Peyer's patch (tissue), 4 donors: ENCODE measurements at regions not wholly inside any gene's neighbourhood (a gene's known extent, or its start where the extent isn't known, plus 50 kb on each side); places are given as distances from the start of the nearest gene placed in this dataset.

Experiments
- CTCF ChIP-seq, 6 experiments: fragments of 450-650 bp in 4 of 6; fragments of 200-600 bp in 2 of 6; sonication (generic) in 1 of 6; IDR thresholded peaks; one replicate each; pipeline ENCODE4 v1.5.1; 2017 to 2019; ENCODE audit warnings: antibody characterized with exemption in 6 of 6, mild to moderate bottlenecking in 3 of 6, moderate library complexity in 1 of 6
- POLR2A ChIP-seq, 2 donors: fragments of 450-650 bp; IDR thresholded peaks; one replicate each; pipeline ENCODE4 v1.5.1; 2017; ENCODE audit warnings: antibody characterized with exemption in 2 of 2, mild to moderate bottlenecking in 2 of 2, moderate library complexity in 2 of 2

GRCh38 chr21:38036016-38036415 lies 119.8 kb upstream of the KCNJ6 start:
- TF ChIP-seq POLR2A (IDR thresholded peaks at IDR 0.05) (no peak), CTCF (IDR thresholded peaks at IDR 0.05) (no peak)
